ENCODE measurements at regions not wholly inside any gene's neighbourhood (a gene's known extent, or its start where the extent isn't known, plus 50 kb on each side); places are given as distances from the start of the nearest gene placed in this dataset.

- DNase-seq (ENCODE audit: low read depth), result no peak
These were observed 334.7 kb downstream of the DIRAS2 start for GRCh38 chr9:90307891-90308290.

- no peak for DNase-seq (ENCODE audit: low read depth)
These were observed 333.9 kb downstream of the DIRAS2 start for GRCh38 chr9:90308691-90309090.

GRCh38 chr9:90309809-90310520 is 332.7 kb downstream of the DIRAS2 start:
- DNase-seq (ENCODE audit: low read depth), result no peak

GRCh38 chr9:90310521-90310876 is 332.1 kb downstream of the DIRAS2 start:
- DNase-seq (ENCODE audit: low read depth), result no peak

GRCh38 chr9:90311811-90312210 is 330.8 kb downstream of the DIRAS2 start:
- no peak for DNase-seq (ENCODE audit: low read depth)

- DNase-seq (ENCODE audit: low read depth), result no peak
These were observed 320.3 kb downstream of the DIRAS2 start for GRCh38 chr9:90322296-90322695.

GRCh38 chr9:90325913-90326653 is 316.5 kb downstream of the DIRAS2 start:
- DNase-seq (ENCODE audit: low read depth), result no peak

- no peak for DNase-seq (ENCODE audit: low read depth)
These were observed 312.4 kb downstream of the DIRAS2 start for GRCh38 chr9:90330231-90330630.

GRCh38 chr9:90331826-90332575 is 310.6 kb downstream of the DIRAS2 start:
- DNase-seq (ENCODE audit: low read depth), result no peak

GRCh38 chr9:90333226-90333625 is 309.4 kb downstream of the DIRAS2 start:
- no peak for DNase-seq (ENCODE audit: low read depth)

- DNase-seq (ENCODE audit: low read depth), result no peak
These were observed 302.2 kb downstream of the DIRAS2 start for GRCh38 chr9:90340421-90340820.

GRCh38 chr9:90342607-90343006 is 300.0 kb downstream of the DIRAS2 start:
- DNase-seq (ENCODE audit: low read depth), result no peak

- DNase-seq (ENCODE audit: low read depth), result no peak
These were observed 299.3 kb downstream of the DIRAS2 start for GRCh38 chr9:90343366-90343765.

GRCh38 chr9:90343991-90344390 is 298.6 kb downstream of the DIRAS2 start:
- no peak for DNase-seq (ENCODE audit: low read depth)

- no peak for DNase-seq (ENCODE audit: low read depth)
These were observed 277.0 kb downstream of the DIRAS2 start for GRCh38 chr9:90365666-90366065.

GRCh38 chr9:90368241-90368640 is 274.4 kb downstream of the DIRAS2 start:
- no peak for DNase-seq (ENCODE audit: low read depth)

GRCh38 chr9:90368928-90369327 is 273.7 kb downstream of the DIRAS2 start:
- DNase-seq (ENCODE audit: low read depth), result no peak

GRCh38 chr9:90379771-90380170 is 262.9 kb downstream of the DIRAS2 start:
- no peak for DNase-seq (ENCODE audit: low read depth)

GRCh38 chr9:90385146-90385545 is 257.5 kb downstream of the DIRAS2 start:
- DNase-seq (ENCODE audit: low read depth), result no peak

- DNase-seq (ENCODE audit: low read depth), result no peak
These were observed 249.1 kb downstream of the DIRAS2 start for GRCh38 chr9:90393365-90394152.

- no peak for DNase-seq (ENCODE audit: low read depth)
These were observed 247.8 kb downstream of the DIRAS2 start for GRCh38 chr9:90394871-90395270.

GRCh38 chr9:90400091-90400490 is 242.5 kb downstream of the DIRAS2 start:
- no peak for DNase-seq (ENCODE audit: low read depth)

Data from stimulated activated CD8-positive, alpha-beta memory T cell treated with anti-CD3 and anti-CD28 coated beads, Interleukin-12 subunit alpha, Interleukin-12 subunit beta, amount 100 ng/mL, for 1 hour (primary cell).